ENCODE measurements at regions not wholly inside any gene's neighbourhood (a gene's known extent, or its start where the extent isn't known, plus 50 kb on each side); places are given as distances from the start of the nearest gene placed in this dataset.

- TF ChIP-seq CTCF (conservative IDR thresholded peaks at IDR 0.05; ENCODE audit: low read length) (no peak), EZH2phosphoT487 (IDR thresholded peaks at IDR 0.05; ENCODE audit: borderline replicate concordance) (no peak)
These were observed 126.3 kb upstream of the RPS23 start for GRCh38 chr5:82404382-82404945.

Measured in Loucy (cell line).